ENCODE measurements at regions not wholly inside any gene's neighbourhood (a gene's known extent, or its start where the extent isn't known, plus 50 kb on each side); places are given as distances from the start of the nearest gene placed in this dataset.

DNA sequence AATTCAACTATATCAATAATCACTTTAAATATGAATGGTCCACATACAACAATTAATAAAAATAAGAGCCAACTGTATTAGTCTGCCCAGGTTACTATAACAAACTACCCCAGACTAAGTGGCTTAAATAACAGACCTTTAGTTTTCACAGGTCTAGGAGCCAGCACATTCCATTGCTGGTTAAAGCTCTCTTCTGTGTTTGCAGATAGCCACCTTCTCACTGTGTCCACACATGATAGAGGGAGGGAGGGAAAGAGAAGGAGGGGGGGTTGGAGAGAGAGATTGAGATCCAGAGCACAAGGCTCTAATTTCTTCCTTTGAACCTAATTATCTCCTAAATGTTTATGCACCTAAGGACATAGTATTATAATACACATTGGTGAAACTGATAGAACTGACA, 267.8 kb upstream of the NXPH2 start:
- no peaks in the 10 kb centered on the region for H3K27me3 ChIP-seq
- no peak overlapping the region for H3K4me3 ChIP-seq
- no peaks in the 10 kb centered on the region for H3K9me3 ChIP-seq
- H3K27ac ChIP-seq, result no peak overlapping the region
- DNase-seq, result no peak
- no peaks in the 10 kb centered on the region for H3K36me3 ChIP-seq
- ATAC-seq (ENCODE audit: low FRiP score in 2 of 2), result no peak
- no peaks in the 10 kb centered on the region for H3K4me1 ChIP-seq
- TF ChIP-seq, protein P1, sequence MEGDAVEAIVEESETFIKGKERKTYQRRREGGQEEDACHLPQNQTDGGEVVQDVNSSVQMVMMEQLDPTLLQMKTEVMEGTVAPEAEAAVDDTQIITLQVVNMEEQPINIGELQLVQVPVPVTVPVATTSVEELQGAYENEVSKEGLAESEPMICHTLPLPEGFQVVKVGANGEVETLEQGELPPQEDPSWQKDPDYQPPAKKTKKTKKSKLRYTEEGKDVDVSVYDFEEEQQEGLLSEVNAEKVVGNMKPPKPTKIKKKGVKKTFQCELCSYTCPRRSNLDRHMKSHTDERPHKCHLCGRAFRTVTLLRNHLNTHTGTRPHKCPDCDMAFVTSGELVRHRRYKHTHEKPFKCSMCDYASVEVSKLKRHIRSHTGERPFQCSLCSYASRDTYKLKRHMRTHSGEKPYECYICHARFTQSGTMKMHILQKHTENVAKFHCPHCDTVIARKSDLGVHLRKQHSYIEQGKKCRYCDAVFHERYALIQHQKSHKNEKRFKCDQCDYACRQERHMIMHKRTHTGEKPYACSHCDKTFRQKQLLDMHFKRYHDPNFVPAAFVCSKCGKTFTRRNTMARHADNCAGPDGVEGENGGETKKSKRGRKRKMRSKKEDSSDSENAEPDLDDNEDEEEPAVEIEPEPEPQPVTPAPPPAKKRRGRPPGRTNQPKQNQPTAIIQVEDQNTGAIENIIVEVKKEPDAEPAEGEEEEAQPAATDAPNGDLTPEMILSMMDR (IDR thresholded peaks at IDR 0.05), result no peak
- TF ChIP-seq EP300 (IDR thresholded peaks at IDR 0.05), result no peak
- TF ChIP-seq POLR2A (IDR thresholded peaks at IDR 0.05), result no peak
- TF ChIP-seq POLR2AphosphoS5 (IDR thresholded peaks at IDR 0.05), result no peak

DNA sequence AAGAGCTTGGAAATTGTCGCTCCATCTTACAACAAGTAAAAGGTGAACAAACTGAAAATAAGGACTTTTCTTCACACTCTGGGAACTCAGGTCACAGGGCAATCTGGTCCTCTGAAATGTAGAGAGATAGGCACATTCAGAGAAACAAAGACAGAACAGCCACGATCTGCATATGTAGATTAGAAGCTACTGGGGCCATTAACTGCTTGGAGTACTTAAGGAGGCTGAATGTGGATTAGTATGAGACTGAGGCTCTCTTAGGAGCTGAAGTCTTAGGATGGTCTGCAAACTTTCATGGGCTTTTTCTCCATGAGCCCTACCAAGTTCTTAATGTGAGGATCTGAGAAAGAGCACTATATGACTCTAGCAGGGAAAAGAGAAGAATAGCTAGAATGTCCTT, 265.3 kb upstream of the NXPH2 start:
- Histone ChIP-seq H3K4me3 (no peak overlapping the region), H3K9me3 (no peaks in the 10 kb centered on the region), H3K27me3 (no peaks in the 10 kb centered on the region), H3K4me1 (no peaks in the 10 kb centered on the region), H3K36me3 (no peaks in the 10 kb centered on the region), H3K27ac (no peak overlapping the region)
- ATAC-seq (ENCODE audit: low FRiP score in 2 of 2) (no peak), DNase-seq (no peak)
- TF ChIP-seq POLR2A (IDR thresholded peaks at IDR 0.05) (no peak), EP300 (IDR thresholded peaks at IDR 0.05) (no peak), POLR2AphosphoS5 (IDR thresholded peaks at IDR 0.05) (no peak)
- 68 to 73% methylated on average over 2 of the region's 2 CpGs for WGBS, 2 donors

DNA sequence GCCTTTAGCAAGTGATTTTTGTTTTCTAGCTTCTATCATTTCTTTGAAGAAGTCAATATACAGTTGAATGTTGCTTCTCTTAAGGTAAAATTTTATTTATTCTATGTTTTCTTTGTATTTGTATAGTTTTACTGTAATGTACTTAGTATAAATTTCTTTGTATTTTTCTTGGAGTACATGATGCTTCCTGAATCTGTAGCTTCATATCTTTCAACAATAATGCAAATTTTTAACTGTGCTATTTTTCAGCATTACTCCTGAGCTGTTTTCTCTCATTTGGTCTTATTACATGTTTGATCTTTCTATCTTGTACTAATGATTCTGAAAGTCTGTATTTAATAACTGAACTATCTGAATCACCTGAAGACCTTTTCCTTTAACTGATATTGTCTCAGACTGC, 253.9 kb upstream of the NXPH2 start:
- Histone ChIP-seq H3K4me1 (no peaks in the 10 kb centered on the region), H3K27ac (no peak overlapping the region), H3K4me3 (no peak overlapping the region), H3K36me3 (no peaks in the 10 kb centered on the region), H3K27me3 (no peaks in the 10 kb centered on the region), H3K9me3 (no peaks in the 10 kb centered on the region)
- no peak for ATAC-seq (ENCODE audit: low FRiP score in 2 of 2)
- DNase-seq, result no peak
- TF ChIP-seq, protein P1 (IDR thresholded peaks at IDR 0.05), result no peak
- TF ChIP-seq POLR2AphosphoS5 (IDR thresholded peaks at IDR 0.05) (no peak), POLR2A (IDR thresholded peaks at IDR 0.05) (no peak), EP300 (IDR thresholded peaks at IDR 0.05) (no peak)

DNA sequence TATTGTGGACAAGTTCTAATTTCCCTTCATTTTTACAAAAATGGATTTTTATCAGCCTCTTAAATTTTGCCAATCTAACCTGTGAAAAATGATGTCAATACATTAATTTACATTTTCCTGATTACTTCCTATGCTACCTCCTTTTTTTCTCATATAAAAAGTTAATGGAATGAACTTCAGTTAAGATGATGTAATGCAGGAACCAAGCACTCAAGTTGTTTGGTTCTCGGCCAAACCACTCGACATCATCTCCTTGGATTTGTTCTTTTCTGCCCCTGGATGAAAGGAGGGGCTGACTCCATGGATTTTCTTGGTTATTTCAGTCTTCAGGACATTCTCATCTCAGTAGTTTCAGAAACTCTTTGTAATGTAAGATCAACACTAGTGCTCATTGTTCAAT, 253.1 kb upstream of the NXPH2 start:
- Histone ChIP-seq H3K27ac (no peak overlapping the region), H3K27me3 (no peaks in the 10 kb centered on the region), H3K4me3 (no peak overlapping the region), H3K4me1 (no peaks in the 10 kb centered on the region), H3K9me3 (no peaks in the 10 kb centered on the region), H3K36me3 (no peaks in the 10 kb centered on the region)
- ATAC-seq (ENCODE audit: low FRiP score in 2 of 2) (peak in 1 of 2 donors; percentile 42), DNase-seq (no peak)
- TF ChIP-seq POLR2A (IDR thresholded peaks at IDR 0.05) (no peak), EP300 (IDR thresholded peaks at IDR 0.05) (no peak), POLR2AphosphoS5 (IDR thresholded peaks at IDR 0.05) (no peak)
- TF ChIP-seq, protein P1 (IDR thresholded peaks at IDR 0.05), result no peak
- 34 to 39% methylated on average over 2 of the region's 2 CpGs for WGBS, 2 donors

DNA sequence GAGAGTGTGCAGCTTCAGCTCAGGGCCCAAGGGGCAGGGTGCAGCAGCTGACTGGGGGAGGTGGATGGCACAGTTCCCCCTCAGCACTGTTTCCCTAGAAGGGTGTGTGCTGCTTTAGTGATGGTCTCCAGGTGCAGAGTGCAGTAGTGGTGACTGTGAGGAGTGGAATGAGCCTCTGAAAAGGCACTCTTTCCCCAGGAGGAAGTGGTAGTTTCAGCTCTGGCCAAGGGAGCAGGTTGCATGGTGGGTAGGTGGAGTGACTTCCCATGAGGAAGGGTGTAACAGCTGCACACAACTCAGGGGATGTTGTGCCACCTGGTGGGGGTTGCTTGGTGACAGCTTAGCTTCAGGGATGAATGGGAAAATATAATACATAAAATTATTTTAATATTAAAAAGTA, 251.5 kb upstream of the NXPH2 start:
- no peak for TF ChIP-seq POLR2AphosphoS5 (IDR thresholded peaks at IDR 0.05)
- no peak for TF ChIP-seq EP300 (IDR thresholded peaks at IDR 0.05)
- TF ChIP-seq POLR2A (IDR thresholded peaks at IDR 0.05), result no peak
- TF ChIP-seq, protein P1 (IDR thresholded peaks at IDR 0.05), result no peak
- DNase-seq (no peak), ATAC-seq (ENCODE audit: low FRiP score in 2 of 2) (peak; percentile 28 to 34)
- Histone ChIP-seq H3K27ac (no peak overlapping the region), H3K36me3 (no peaks in the 10 kb centered on the region), H3K4me3 (no peak overlapping the region), H3K9me3 (no peaks in the 10 kb centered on the region), H3K27me3 (no peaks in the 10 kb centered on the region), H3K4me1 (no peaks in the 10 kb centered on the region)

All from upper lobe of left lung (tissue), 6 donors.